ENCODE measurements at regions not wholly inside any gene's neighbourhood (a gene's known extent, or its start where the extent isn't known, plus 50 kb on each side); places are given as distances from the start of the nearest gene placed in this dataset.

- DNase-seq, result no peak
- H3K4me2 ChIP-seq (ENCODE audit: insufficient read depth, insufficient read length, low read length), result no peak overlapping the region
These were observed 578.6 kb downstream of the ACTL7B start for GRCh38 chr9:108277216-108277615.

More at GRCh38 chr9:108277216-108277615, 578.6 kb downstream of the ACTL7B start:
- H4K91ac ChIP-seq (ENCODE audit: insufficient read length, low read depth, low read length), result no peak overlapping the region
- no peak overlapping the region for H4K8ac ChIP-seq (replicated peaks; ENCODE audit: insufficient read length, low read depth, low read length)
- TF ChIP-seq CTCF (conservative IDR thresholded peaks at IDR 0.05), result no peak
- no peak overlapping the region for H3K18ac ChIP-seq (ENCODE audit: insufficient read length, low read depth, low read length)
- H2BK5ac ChIP-seq (ENCODE audit: insufficient read length, low read length), result no peak overlapping the region
- H3K23me2 ChIP-seq (ENCODE audit: insufficient read length, low read depth, low read length, poor library complexity, severe bottlenecking), result no peaks in the 10 kb centered on the region
- H3K27ac Mint-ChIP-seq, result no peak overlapping the region
- no peak overlapping the region for H3K14ac ChIP-seq (ENCODE audit: insufficient read depth, low read length)
- no peak overlapping the region for H3K23ac ChIP-seq (ENCODE audit: insufficient read length, low read depth, low read length)
- no peak overlapping the region for H2BK20ac ChIP-seq (ENCODE audit: low read depth, low read length, poor library complexity, severe bottlenecking)
- H3T11ph ChIP-seq (ENCODE audit: low read length), result no peak overlapping the region
- no peak overlapping the region for H2AK5ac ChIP-seq (ENCODE audit: insufficient read length, low read length)
- no peak overlapping the region for H3K4ac ChIP-seq (ENCODE audit: low read depth, low read length)
- no peaks in the 10 kb centered on the region for H3K9me3 ChIP-seq (ENCODE audit: control insufficient read depth, low read depth, low read length)
- H2AFZ ChIP-seq (ENCODE audit: low read length), result no peak overlapping the region
- no peak overlapping the region for H3K4me3 Mint-ChIP-seq
- H3K56ac ChIP-seq (ENCODE audit: insufficient read length, low read depth, low read length), result no peak overlapping the region
- H3K36me3 Mint-ChIP-seq (ENCODE audit: insufficient read depth in 1 of 3, low read depth in 3 of 3), result no peaks in the 10 kb centered on the region
- H2BK15ac ChIP-seq (ENCODE audit: low read depth, low read length), result no peak overlapping the region
- no peak overlapping the region for H3K9ac ChIP-seq (ENCODE audit: extremely low read depth, insufficient read length, low read length)
- peaks cover under 1% of the 10 kb centered on the region; the same call in 1 of the 2 replicates for H3K4me1 ChIP-seq (ENCODE audit: insufficient read depth, low read length)
- H3K27me3 Mint-ChIP-seq (ENCODE audit: low read depth), result no peaks in the 10 kb centered on the region; the same call in 1 of the 2 replicates
- no peaks in the 10 kb centered on the region for H4K20me1 ChIP-seq (ENCODE audit: control insufficient read depth, insufficient read depth, insufficient read length)
- H3K79me2 ChIP-seq (ENCODE audit: insufficient read depth, low read length), result no peaks in the 10 kb centered on the region
- no peak overlapping the region for H2BK120ac ChIP-seq (ENCODE audit: low read depth, low read length, poor library complexity, severe bottlenecking)
- H4K5ac ChIP-seq (ENCODE audit: insufficient read length, low read depth, low read length), result no peak overlapping the region
- H2BK12ac ChIP-seq (ENCODE audit: insufficient read length, low read depth, low read length), result no peak overlapping the region
- peaks cover 12 to 15% of the 10 kb centered on the region in 2 experiments for H3K4me1 Mint-ChIP-seq
- H3K27ac ChIP-seq (ENCODE audit: insufficient read length, low read depth, low read length), result no peak overlapping the region
- H3K9me3 Mint-ChIP-seq, result no peaks in the 10 kb centered on the region; a peak in 1 of 5 replicates
- H3K79me1 ChIP-seq (ENCODE audit: insufficient read depth, low read depth, low read length, poor library complexity, severe bottlenecking), result no peaks in the 10 kb centered on the region
- H3K27me3 ChIP-seq (ENCODE audit: insufficient read depth, low read length), result no peaks in the 10 kb centered on the region
